Transverse colon (tissue), 4 donors: ENCODE measurements at regions not wholly inside any gene's neighbourhood (a gene's known extent, or its start where the extent isn't known, plus 50 kb on each side); places are given as distances from the start of the nearest gene placed in this dataset.

ENCODE experiments used
- DNase-seq: peaks from one replicate; pipeline ENCODE4 v3.0.0-alpha.2; 2019
- H3K27ac ChIP-seq, 4 donors: fragments of 200-600 bp; sonication (generic); 2 replicates each; pipeline ENCODE4 v1.5.1; 2016 to 2018; ENCODE audit warnings: inconsistent platforms in 4 of 4
- H3K27me3 ChIP-seq: fragments of 200-600 bp; sonication (generic); 2 replicates; pipeline ENCODE4 v1.5.1; 2017; ENCODE audit warnings: inconsistent platforms
- H3K36me3 ChIP-seq, 4 donors: fragments of 200-600 bp; sonication (generic); 2 replicates each; pipeline ENCODE4 v1.5.1; 2017 to 2019; ENCODE audit warnings: inconsistent platforms in 4 of 4
- H3K4me1 ChIP-seq, 4 donors: fragments of 200-600 bp; sonication (generic); 2 replicates each; pipeline ENCODE4 v1.5.1; 2017 to 2020; ENCODE audit warnings: inconsistent platforms in 4 of 4
- H3K4me3 ChIP-seq, 4 donors: fragments of 200-600 bp; sonication (generic); 1 replicate in 1 of 4; 2 replicates in 3 of 4; pipeline versions ENCODE4 v1.5.1 to v1.6.1; 2017 to 2019; ENCODE audit warnings: inconsistent platforms in 4 of 4
- H3K9me3 ChIP-seq, 2 donors: fragments of 200-600 bp; sonication (generic); 2 replicates each; pipeline ENCODE4 v1.5.1; 2017 to 2019; ENCODE audit warnings: inconsistent platforms in 2 of 2
- CTCF ChIP-seq, 5 experiments: fragments of 200-600 bp in 3 of 5; fragments of 450-650 bp in 2 of 5; sonication (generic) in 3 of 5; IDR thresholded peaks; 1 replicate in 2 of 5; 2 replicates in 3 of 5; pipeline ENCODE4 v1.5.1; 2016 to 2017; ENCODE audit warnings: antibody characterized with exemption in 5 of 5, inconsistent platforms in 3 of 5, mild to moderate bottlenecking in 2 of 5, moderate library complexity in 1 of 5
- EP300 ChIP-seq: sonication (generic); formaldehyde crosslinking; IDR thresholded peaks from one replicate; pipeline ENCODE4 v1.6.1; 2017; ENCODE audit warnings: antibody characterized with exemption, low read depth
- POLR2A ChIP-seq: fragments of 450-650 bp; IDR thresholded peaks from one replicate; pipeline ENCODE4 v1.6.1; 2016; ENCODE audit warnings: antibody characterized with exemption, mild to moderate bottlenecking, moderate library complexity
- POLR2AphosphoS5 ChIP-seq, 3 donors: sonication (generic); formaldehyde crosslinking; IDR thresholded peaks; one replicate each; pipeline ENCODE4 v1.6.1; 2016; ENCODE audit warnings: antibody characterized with exemption in 3 of 3
- WGBS, 2 donors: methylation state at CpG; one replicate each; pipeline ENCODE4 v1.1.5; 2018; ENCODE audit warnings: low coverage in 1 of 2; 5-methylcytosine and 5-hydroxymethylcytosine counted together
- in situ Hi-C, 4 donors: fragments of 200-750 bp; cut with MboI; loops; one replicate each; pipeline versions ENCODE4 v1.15.0 to v1.15.1; 2017; ENCODE audit warnings: low sequenced_read_pairs in 3 of 4, low pct_ligation_motif_present in 1 of 4, low pct_unique_long_range_greater_than_20kb in 1 of 4
- intact Hi-C: fragments of 100-400 bp; cut with DNase I; formaldehyde crosslinking; loops from one replicate; pipeline ENCODE4 v1.15.1; 2023; ENCODE audit warnings: low total_unique reads

- no peaks in the 10 kb centered on the region for H3K27me3 ChIP-seq
Observed at GRCh38 chr4:129335276-129335675, 239.3 kb downstream of the C4orf33 start.

GRCh38 chr4:129335818-129336217 is 239.9 kb downstream of the C4orf33 start:
- no peaks in the 10 kb centered on the region for H3K4me1 ChIP-seq
- TF ChIP-seq CTCF (IDR thresholded peaks at IDR 0.05): no peak
- no peak for TF ChIP-seq POLR2AphosphoS5 (IDR thresholded peaks at IDR 0.05)
- no peak for TF ChIP-seq EP300
- TF ChIP-seq POLR2A: no peak
- no peaks in the 10 kb centered on the region for H3K9me3 ChIP-seq
- no peak overlapping the region for H3K4me3 ChIP-seq
- in situ Hi-C loops: no loop called here
- intact Hi-C loops: no loop called here
- WGBS, 2 donors: 56 to 60% methylated on average over 4 to 5 of the region's 5 CpGs
- no peaks in the 10 kb centered on the region for H3K36me3 ChIP-seq
- H3K27me3 ChIP-seq: no peaks in the 10 kb centered on the region
- no peak for DNase-seq
- no peak overlapping the region for H3K27ac ChIP-seq

More at GRCh38 chr4:129335276-129335675, 239.3 kb downstream of the C4orf33 start:
- no peak overlapping the region for H3K27ac ChIP-seq
- H3K4me3 ChIP-seq: no peak overlapping the region
- WGBS, 2 donors: 95% methylated on average over 6 to 7 of the region's 7 CpGs
- no peaks in the 10 kb centered on the region for H3K9me3 ChIP-seq
- TF ChIP-seq POLR2A (no peak), CTCF (IDR thresholded peaks at IDR 0.05) (no peak), EP300 (no peak), POLR2AphosphoS5 (IDR thresholded peaks at IDR 0.05) (no peak)
- H3K36me3 ChIP-seq: no peaks in the 10 kb centered on the region
- in situ Hi-C loops: no loop called here
- intact Hi-C loops: no loop called here
- DNase-seq: no peak
- no peaks in the 10 kb centered on the region for H3K4me1 ChIP-seq

DNA sequence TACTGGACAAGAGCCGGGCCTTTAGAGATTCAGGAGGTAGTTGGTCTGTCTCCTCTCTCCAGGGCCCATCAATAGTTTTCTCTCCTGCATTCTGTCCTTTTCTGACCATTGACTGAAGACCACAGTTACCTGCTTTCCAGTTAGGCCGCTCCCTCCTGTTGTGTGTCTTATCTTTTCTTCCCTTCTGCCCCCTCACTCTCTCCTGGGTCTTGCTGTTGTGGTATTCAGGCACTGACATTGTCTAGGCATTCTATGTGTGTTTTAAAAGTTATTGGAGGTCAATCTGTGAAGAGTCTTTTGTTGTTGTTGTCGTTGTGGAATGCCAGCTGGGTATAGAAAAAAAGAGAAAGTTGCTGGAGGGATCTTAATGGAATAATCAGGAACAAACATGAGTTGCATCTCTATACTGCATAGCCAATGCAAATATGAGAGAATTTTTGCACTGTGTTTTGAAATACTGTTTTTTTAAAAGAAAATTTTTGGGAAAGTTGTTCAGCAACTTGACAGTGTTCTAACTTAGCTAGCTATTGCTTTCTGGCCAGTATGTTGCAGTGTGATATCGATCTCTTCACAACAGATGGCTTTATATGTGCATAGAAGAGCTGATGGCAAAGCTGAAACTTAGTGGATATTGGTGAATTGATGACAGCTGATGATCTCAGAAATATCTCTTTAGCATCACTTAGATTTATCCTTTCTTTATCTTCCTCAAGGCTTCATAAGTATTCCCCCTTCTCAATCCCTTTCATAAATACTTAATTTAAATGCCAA is 240.7 kb downstream of the C4orf33 start:
- no peaks in the 10 kb centered on the region for H3K27me3 ChIP-seq
- in situ Hi-C loops (no loop called here), intact Hi-C loops (no loop called here)
- no peaks in the 10 kb centered on the region for H3K36me3 ChIP-seq
- 68% methylated on average over 4 of the region's 4 CpGs for WGBS, 2 donors
- DNase-seq: no peak
- H3K27ac ChIP-seq: no peak overlapping the region
- TF ChIP-seq POLR2AphosphoS5 (IDR thresholded peaks at IDR 0.05) (no peak), POLR2A (no peak), CTCF (IDR thresholded peaks at IDR 0.05) (no peak), EP300 (no peak)
- H3K4me3 ChIP-seq: no peak overlapping the region
- H3K4me1 ChIP-seq: no peaks in the 10 kb centered on the region
- H3K9me3 ChIP-seq: no peaks in the 10 kb centered on the region

DNA sequence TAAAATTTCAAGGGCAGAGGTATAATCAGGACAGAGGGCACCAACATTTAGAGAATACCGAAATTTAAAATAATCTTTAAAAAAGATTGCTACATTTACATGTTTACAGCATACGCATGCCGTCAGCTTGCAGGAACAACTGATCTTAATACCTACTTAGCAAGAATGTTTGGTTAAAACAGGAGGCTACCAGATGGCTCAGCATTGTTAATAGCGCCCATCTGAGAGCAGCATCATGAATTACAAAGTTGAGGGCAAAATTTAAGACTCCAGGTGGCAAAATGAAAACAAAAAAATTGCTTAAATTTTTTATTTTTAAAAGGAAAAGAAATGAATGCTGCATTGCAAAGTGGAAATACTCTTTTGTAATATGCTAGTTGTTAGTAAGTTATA is 241.3 kb downstream of the C4orf33 start:
- H3K4me3 ChIP-seq: no peak overlapping the region
- no peaks in the 10 kb centered on the region for H3K9me3 ChIP-seq
- intact Hi-C loops (no loop called here), in situ Hi-C loops (no loop called here)
- H3K27ac ChIP-seq: no peak overlapping the region
- TF ChIP-seq EP300 (no peak), CTCF (IDR thresholded peaks at IDR 0.05) (no peak), POLR2AphosphoS5 (IDR thresholded peaks at IDR 0.05) (no peak), POLR2A (no peak)
- DNase-seq: no peak
- no peaks in the 10 kb centered on the region for H3K36me3 ChIP-seq
- peaks cover 0 to 2% (median 0%) of the 10 kb centered on the region in 4 donors for H3K4me1 ChIP-seq
- WGBS, 2 donors: 87 to 94% methylated on average over 4 of the region's 4 CpGs
- H3K27me3 ChIP-seq: no peaks in the 10 kb centered on the region
